ENCODE measurements at regions not wholly inside any gene's neighbourhood (a gene's known extent, or its start where the extent isn't known, plus 50 kb on each side); places are given as distances from the start of the nearest gene placed in this dataset.

DNA sequence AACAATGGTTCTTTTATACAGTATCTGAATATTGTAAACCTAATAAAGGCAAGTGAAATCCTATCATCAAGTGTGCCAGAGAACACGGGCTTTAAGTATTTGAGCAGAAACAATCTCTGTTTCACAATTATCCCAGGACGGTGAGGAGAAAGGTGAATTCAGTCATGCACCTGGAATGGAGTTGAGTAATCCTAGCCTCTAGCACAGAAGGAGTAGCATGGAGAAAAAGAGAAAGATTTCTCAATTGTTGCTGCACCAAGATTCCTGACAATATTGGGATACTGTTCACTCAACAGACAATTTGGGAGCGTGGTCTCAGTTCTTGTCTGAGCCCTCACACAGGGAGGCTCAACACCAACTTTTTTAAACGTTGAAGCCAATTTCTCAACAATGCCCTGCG is 510.6 kb downstream of the SOX11 start:
- no peak overlapping the region for H3K27ac Mint-ChIP-seq (ENCODE audit: unreplicated experiment)
- DNase-seq (ENCODE audit: low read depth), result no peak

DNA sequence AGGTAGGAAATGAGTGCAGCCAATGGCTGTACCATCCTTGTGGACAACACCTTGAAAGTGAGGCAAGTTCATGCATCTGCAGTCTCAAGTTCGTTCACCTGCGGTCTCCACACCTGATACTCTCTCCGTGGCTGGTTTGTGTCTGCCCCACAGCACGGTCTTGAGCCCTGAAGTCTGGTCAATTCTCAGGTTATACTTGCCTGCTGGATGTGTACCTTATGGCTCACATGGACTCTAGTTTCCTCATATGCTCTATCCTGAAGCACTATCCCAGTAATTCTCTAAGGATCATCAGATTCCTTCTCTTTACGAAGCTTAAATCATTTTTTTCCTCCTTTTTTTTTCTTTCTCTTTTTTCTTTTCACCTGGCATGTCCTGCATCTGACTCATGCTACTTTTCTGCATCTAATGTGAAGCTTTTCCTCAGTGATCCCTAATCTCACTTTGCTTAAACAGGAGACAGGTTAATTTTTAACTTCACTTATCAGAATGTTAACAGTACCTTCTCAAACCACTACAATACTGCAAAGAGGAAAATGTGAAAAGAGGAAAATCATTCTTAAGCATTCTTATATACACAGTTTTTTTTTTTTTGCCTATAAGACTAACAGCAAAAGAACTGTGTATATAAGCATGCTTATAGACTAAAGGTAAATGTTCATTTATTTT is 511.2 kb downstream of the SOX11 start:
- Mint-ChIP-seq H3K36me3 (ENCODE audit: low read depth, unreplicated experiment) (no peaks in the 10 kb centered on the region), H3K27ac (ENCODE audit: unreplicated experiment) (no peak overlapping the region), H3K27me3 (ENCODE audit: low read depth, unreplicated experiment) (no peaks in the 10 kb centered on the region), H3K9me3 (ENCODE audit: unreplicated experiment) (peaks cover 4% of the 10 kb centered on the region), H3K4me1 (ENCODE audit: low read depth, unreplicated experiment) (no peaks in the 10 kb centered on the region), H3K4me3 (ENCODE audit: unreplicated experiment) (no peak overlapping the region)
- no peak overlapping the region for H3K9ac ChIP-seq (ENCODE audit: low read length)
- H3K4me1 ChIP-seq (ENCODE audit: insufficient read depth, low read length), result no peaks in the 10 kb centered on the region
- H3K4me3 ChIP-seq (ENCODE audit: insufficient read depth, low read depth, low read length), result no peak overlapping the region
- TF ChIP-seq, protein P1, sequence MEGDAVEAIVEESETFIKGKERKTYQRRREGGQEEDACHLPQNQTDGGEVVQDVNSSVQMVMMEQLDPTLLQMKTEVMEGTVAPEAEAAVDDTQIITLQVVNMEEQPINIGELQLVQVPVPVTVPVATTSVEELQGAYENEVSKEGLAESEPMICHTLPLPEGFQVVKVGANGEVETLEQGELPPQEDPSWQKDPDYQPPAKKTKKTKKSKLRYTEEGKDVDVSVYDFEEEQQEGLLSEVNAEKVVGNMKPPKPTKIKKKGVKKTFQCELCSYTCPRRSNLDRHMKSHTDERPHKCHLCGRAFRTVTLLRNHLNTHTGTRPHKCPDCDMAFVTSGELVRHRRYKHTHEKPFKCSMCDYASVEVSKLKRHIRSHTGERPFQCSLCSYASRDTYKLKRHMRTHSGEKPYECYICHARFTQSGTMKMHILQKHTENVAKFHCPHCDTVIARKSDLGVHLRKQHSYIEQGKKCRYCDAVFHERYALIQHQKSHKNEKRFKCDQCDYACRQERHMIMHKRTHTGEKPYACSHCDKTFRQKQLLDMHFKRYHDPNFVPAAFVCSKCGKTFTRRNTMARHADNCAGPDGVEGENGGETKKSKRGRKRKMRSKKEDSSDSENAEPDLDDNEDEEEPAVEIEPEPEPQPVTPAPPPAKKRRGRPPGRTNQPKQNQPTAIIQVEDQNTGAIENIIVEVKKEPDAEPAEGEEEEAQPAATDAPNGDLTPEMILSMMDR (IDR thresholded peaks at IDR 0.05; ENCODE audit: insufficient read depth, low read depth, low read length), result no peak
- TF ChIP-seq EZH2 (IDR thresholded peaks at IDR 0.05; ENCODE audit: insufficient read depth, low read length), result no peak
- H3K9me3 ChIP-seq (ENCODE audit: insufficient read depth, low read depth, low read length), result no peaks in the 10 kb centered on the region
- no peak overlapping the region for H3K27ac ChIP-seq (ENCODE audit: low read depth, low read length)
- FAIRE-seq (no peak), DNase-seq (ENCODE audit: low read depth) (no peak)
- H3K79me2 ChIP-seq (ENCODE audit: insufficient read depth, low read length), result no peaks in the 10 kb centered on the region
- H3K27me3 ChIP-seq (ENCODE audit: insufficient read depth, low read length), result no peaks in the 10 kb centered on the region
- no peaks in the 10 kb centered on the region for H4K20me1 ChIP-seq (ENCODE audit: insufficient read depth, low read length)
- no peak overlapping the region for H2AFZ ChIP-seq (ENCODE audit: low read depth, low read length)
- H3K4me2 ChIP-seq (ENCODE audit: low read length), result no peak overlapping the region
- no peaks in the 10 kb centered on the region for H3K36me3 ChIP-seq (ENCODE audit: insufficient read depth, low read length)

More for the DNA sequence above, 510.6 kb downstream of the SOX11 start:
- H3K4me2 ChIP-seq (ENCODE audit: low read length), result no peak overlapping the region
- no peak overlapping the region for H3K4me3 Mint-ChIP-seq (ENCODE audit: unreplicated experiment)
- H3K27me3 ChIP-seq (ENCODE audit: insufficient read depth, low read length), result no peaks in the 10 kb centered on the region
- no peaks in the 10 kb centered on the region for H3K4me1 Mint-ChIP-seq (ENCODE audit: low read depth, unreplicated experiment)
- no peaks in the 10 kb centered on the region for H4K20me1 ChIP-seq (ENCODE audit: insufficient read depth, low read length)
- H3K4me1 ChIP-seq (ENCODE audit: insufficient read depth, low read length), result no peaks in the 10 kb centered on the region
- no peaks in the 10 kb centered on the region for H3K9me3 ChIP-seq (ENCODE audit: insufficient read depth, low read depth, low read length)
- H3K79me2 ChIP-seq (ENCODE audit: insufficient read depth, low read length), result no peaks in the 10 kb centered on the region
- no peak overlapping the region for H3K9ac ChIP-seq (ENCODE audit: low read length)
- H3K4me3 ChIP-seq (ENCODE audit: insufficient read depth, low read depth, low read length), result no peak overlapping the region
- no peaks in the 10 kb centered on the region for H3K36me3 Mint-ChIP-seq (ENCODE audit: low read depth, unreplicated experiment)
- no peaks in the 10 kb centered on the region for H3K36me3 ChIP-seq (ENCODE audit: insufficient read depth, low read length)
- no peak for FAIRE-seq
- no peak for TF ChIP-seq EZH2 (IDR thresholded peaks at IDR 0.05; ENCODE audit: insufficient read depth, low read length)
- TF ChIP-seq, protein P1 (IDR thresholded peaks at IDR 0.05; ENCODE audit: insufficient read depth, low read depth, low read length), result no peak
- H3K27ac ChIP-seq (ENCODE audit: low read depth, low read length), result no peak overlapping the region
- peaks cover 5% of the 10 kb centered on the region for H3K9me3 Mint-ChIP-seq (ENCODE audit: unreplicated experiment)
- H3K27me3 Mint-ChIP-seq (ENCODE audit: low read depth, unreplicated experiment), result no peaks in the 10 kb centered on the region
- no peak overlapping the region for H2AFZ ChIP-seq (ENCODE audit: low read depth, low read length)

DNA sequence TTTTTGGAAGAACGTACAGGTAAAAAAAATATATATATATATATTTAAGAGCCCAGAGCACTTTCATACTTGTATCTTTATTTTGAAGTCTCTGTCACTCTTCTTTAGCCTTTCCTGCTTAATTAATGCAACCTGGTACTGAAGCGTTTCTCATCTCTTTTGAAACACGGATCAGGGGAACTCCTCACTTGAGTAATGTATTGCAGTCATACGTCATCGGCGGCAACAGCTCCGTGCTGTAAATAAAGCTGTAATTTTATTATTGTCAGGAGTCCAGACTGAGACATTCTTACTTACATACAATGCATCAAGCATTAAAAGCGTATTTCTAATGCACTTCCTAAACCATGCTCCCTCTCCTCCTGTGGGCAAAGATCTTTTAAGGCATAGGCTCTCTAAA is 514.7 kb downstream of the SOX11 start:
- no peaks in the 10 kb centered on the region for H3K4me1 ChIP-seq (ENCODE audit: insufficient read depth, low read length)
- H3K4me2 ChIP-seq (ENCODE audit: low read length), result no peak overlapping the region
- FAIRE-seq, result no peak
- H3K79me2 ChIP-seq (ENCODE audit: insufficient read depth, low read length), result no peaks in the 10 kb centered on the region
- no peak overlapping the region for H3K4me3 ChIP-seq (ENCODE audit: insufficient read depth, low read depth, low read length)
- no peak for DNase-seq (ENCODE audit: low read depth)
- no peak overlapping the region for H3K27ac Mint-ChIP-seq (ENCODE audit: unreplicated experiment)
- peaks cover 4% of the 10 kb centered on the region for H3K4me1 Mint-ChIP-seq (ENCODE audit: low read depth, unreplicated experiment)
- H3K36me3 ChIP-seq (ENCODE audit: insufficient read depth, low read length), result no peaks in the 10 kb centered on the region
- no peak overlapping the region for H3K4me3 Mint-ChIP-seq (ENCODE audit: unreplicated experiment)
- H3K9me3 ChIP-seq (ENCODE audit: insufficient read depth, low read depth, low read length), result no peaks in the 10 kb centered on the region
- H3K27me3 ChIP-seq (ENCODE audit: insufficient read depth, low read length), result no peaks in the 10 kb centered on the region
- peaks cover 6% of the 10 kb centered on the region for H3K9me3 Mint-ChIP-seq (ENCODE audit: unreplicated experiment)
- H3K27me3 Mint-ChIP-seq (ENCODE audit: low read depth, unreplicated experiment), result no peaks in the 10 kb centered on the region
- no peaks in the 10 kb centered on the region for H3K36me3 Mint-ChIP-seq (ENCODE audit: low read depth, unreplicated experiment)
- H4K20me1 ChIP-seq (ENCODE audit: insufficient read depth, low read length), result no peaks in the 10 kb centered on the region
- H2AFZ ChIP-seq (ENCODE audit: low read depth, low read length), result no peak overlapping the region
- TF ChIP-seq, protein P1 (IDR thresholded peaks at IDR 0.05; ENCODE audit: insufficient read depth, low read depth, low read length), result no peak
- TF ChIP-seq EZH2 (IDR thresholded peaks at IDR 0.05; ENCODE audit: insufficient read depth, low read length), result no peak
- no peak overlapping the region for H3K27ac ChIP-seq (ENCODE audit: low read depth, low read length)
- no peak overlapping the region for H3K9ac ChIP-seq (ENCODE audit: low read length)
